ENCODE measurements at regions not wholly inside any gene's neighbourhood (a gene's known extent, or its start where the extent isn't known, plus 50 kb on each side); places are given as distances from the start of the nearest gene placed in this dataset.

DNA sequence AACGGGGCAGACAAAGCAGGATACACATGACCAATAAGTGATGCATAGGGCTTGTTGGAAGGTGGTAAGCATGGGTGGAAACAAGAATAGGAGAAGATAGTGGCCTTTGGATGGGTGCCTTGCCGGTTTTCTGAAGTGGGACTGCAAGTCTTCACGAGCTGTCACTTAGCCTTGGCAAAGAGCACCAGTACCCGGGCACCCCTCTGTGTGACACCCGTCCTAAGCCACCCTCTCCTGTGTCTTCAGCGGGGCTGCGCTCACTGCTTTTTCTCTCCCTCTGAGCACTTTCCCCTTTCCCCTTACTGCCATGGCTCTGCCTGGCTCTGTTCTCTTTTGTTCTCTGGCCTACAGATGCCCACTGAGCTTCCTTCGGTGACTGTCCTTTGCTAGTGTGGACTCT lies 399.7 kb upstream of the MKI67 start:
- Histone ChIP-seq H3K79me2 (replicated peaks; ENCODE audit: insufficient read depth, low read length) (no peaks in the 10 kb centered on the region), H3K9ac (ENCODE audit: low read length) (no peak overlapping the region), H3K27ac (ENCODE audit: low read length) (no peak overlapping the region), H4K20me1 (ENCODE audit: insufficient read depth) (no peaks in the 10 kb centered on the region), H2AFZ (ENCODE audit: low read depth, low read length) (no peak overlapping the region), H3F3A (ENCODE audit: insufficient read depth, low read length, poor library complexity, severe bottlenecking) (no peaks in the 10 kb centered on the region), H3K4me2 (ENCODE audit: low read length) (no peak overlapping the region), H3K9me2 (ENCODE audit: insufficient read depth, low read length) (no peaks in the 10 kb centered on the region), H3K36me3 (ENCODE audit: insufficient read depth, low read length) (no peaks in the 10 kb centered on the region), H3K4me3 (ENCODE audit: low read length) (no peak overlapping the region), H3K27me3 (ENCODE audit: insufficient read depth, low read depth, low read length) (no peaks in the 10 kb centered on the region), H3K9me3 (ENCODE audit: low read length) (no peaks in the 10 kb centered on the region)
- TF ChIP-seq EP300 (conservative IDR thresholded peaks at IDR 0.05; ENCODE audit: poor library complexity, severe bottlenecking): no peak

DNA sequence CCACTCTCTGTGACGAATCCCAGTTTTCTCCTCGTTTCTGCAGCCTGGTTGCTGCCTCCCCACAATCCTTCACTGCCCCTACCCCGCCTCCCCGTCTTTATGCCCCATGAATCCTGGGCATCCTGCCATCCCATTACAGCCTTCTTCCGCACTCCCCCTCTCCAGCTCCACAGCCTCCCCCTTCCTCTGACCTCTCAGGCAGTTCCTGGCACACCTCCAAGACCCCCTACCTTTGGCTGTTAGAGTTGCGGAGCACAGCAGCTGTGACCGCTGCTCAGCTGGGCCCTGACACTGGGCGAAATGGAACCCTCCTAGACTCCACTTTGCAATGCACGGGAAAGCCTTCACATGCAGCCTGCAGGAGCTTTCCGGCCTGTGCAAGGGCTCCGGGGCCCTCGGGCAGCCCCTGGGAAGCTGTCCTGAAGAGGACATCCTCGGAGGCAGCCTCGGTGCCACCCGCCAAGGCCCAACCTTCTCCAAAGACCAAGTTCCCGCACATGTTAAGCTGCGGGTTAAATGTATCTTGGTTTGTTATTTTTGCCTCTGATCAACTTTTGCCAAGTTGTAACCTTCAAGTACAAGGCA lies 400.7 kb upstream of the MKI67 start:
- Histone ChIP-seq H3F3A (ENCODE audit: insufficient read depth, low read length, poor library complexity, severe bottlenecking) (no peaks in the 10 kb centered on the region), H3K9ac (ENCODE audit: low read length) (no peak overlapping the region), H3K9me3 (ENCODE audit: low read length) (no peaks in the 10 kb centered on the region), H3K79me2 (replicated peaks; ENCODE audit: insufficient read depth, low read length) (no peaks in the 10 kb centered on the region), H3K4me3 (ENCODE audit: low read length) (no peak overlapping the region), H2AFZ (ENCODE audit: low read depth, low read length) (no peak overlapping the region), H4K20me1 (ENCODE audit: insufficient read depth) (no peaks in the 10 kb centered on the region), H3K4me2 (ENCODE audit: low read length) (no peak overlapping the region), H3K27ac (ENCODE audit: low read length) (no peak overlapping the region), H3K9me2 (ENCODE audit: insufficient read depth, low read length) (no peaks in the 10 kb centered on the region), H3K36me3 (ENCODE audit: insufficient read depth, low read length) (no peaks in the 10 kb centered on the region), H3K27me3 (ENCODE audit: insufficient read depth, low read depth, low read length) (no peaks in the 10 kb centered on the region)
- TF ChIP-seq, protein P1, sequence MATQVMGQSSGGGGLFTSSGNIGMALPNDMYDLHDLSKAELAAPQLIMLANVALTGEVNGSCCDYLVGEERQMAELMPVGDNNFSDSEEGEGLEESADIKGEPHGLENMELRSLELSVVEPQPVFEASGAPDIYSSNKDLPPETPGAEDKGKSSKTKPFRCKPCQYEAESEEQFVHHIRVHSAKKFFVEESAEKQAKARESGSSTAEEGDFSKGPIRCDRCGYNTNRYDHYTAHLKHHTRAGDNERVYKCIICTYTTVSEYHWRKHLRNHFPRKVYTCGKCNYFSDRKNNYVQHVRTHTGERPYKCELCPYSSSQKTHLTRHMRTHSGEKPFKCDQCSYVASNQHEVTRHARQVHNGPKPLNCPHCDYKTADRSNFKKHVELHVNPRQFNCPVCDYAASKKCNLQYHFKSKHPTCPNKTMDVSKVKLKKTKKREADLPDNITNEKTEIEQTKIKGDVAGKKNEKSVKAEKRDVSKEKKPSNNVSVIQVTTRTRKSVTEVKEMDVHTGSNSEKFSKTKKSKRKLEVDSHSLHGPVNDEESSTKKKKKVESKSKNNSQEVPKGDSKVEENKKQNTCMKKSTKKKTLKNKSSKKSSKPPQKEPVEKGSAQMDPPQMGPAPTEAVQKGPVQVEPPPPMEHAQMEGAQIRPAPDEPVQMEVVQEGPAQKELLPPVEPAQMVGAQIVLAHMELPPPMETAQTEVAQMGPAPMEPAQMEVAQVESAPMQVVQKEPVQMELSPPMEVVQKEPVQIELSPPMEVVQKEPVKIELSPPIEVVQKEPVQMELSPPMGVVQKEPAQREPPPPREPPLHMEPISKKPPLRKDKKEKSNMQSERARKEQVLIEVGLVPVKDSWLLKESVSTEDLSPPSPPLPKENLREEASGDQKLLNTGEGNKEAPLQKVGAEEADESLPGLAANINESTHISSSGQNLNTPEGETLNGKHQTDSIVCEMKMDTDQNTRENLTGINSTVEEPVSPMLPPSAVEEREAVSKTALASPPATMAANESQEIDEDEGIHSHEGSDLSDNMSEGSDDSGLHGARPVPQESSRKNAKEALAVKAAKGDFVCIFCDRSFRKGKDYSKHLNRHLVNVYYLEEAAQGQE (IDR thresholded peaks at IDR 0.05; ENCODE audit: borderline replicate concordance): no peak

DNA sequence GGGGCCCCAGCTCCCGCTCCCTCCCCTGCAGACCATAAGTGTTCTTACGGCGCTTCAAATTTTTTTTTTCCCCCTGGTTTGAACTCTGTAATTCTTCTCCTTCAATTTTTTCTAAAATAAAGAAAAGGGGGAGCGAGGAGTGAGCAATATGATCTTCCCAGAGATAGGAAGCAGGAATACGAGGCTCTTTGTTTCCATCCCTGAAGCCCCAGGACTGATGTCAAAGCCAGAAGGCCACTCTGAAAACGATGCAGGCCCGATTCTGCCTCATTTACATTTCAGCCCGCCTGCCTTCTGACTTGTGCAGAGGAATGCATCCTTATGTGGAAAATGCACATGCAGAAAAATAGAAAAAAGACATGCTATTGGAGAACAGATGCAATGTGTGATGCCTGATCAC lies 401.5 kb upstream of the MKI67 start:
- no peak overlapping the region for H2AFZ ChIP-seq (ENCODE audit: low read depth, low read length)
- no peak overlapping the region for H3K4me2 ChIP-seq (ENCODE audit: low read length)

More for the DNA sequence above, 401.5 kb upstream of the MKI67 start:
- TF ChIP-seq, protein P1 (IDR thresholded peaks at IDR 0.05; ENCODE audit: borderline replicate concordance): no peak
- TF ChIP-seq EP300 (conservative IDR thresholded peaks at IDR 0.05; ENCODE audit: poor library complexity, severe bottlenecking) (no peak), RAD21 (conservative IDR thresholded peaks at IDR 0.05) (no peak), MXI1 (conservative IDR thresholded peaks at IDR 0.05; ENCODE audit: poor library complexity, severe bottlenecking) (no peak), SMC3 (conservative IDR thresholded peaks at IDR 0.05; ENCODE audit: poor library complexity) (no peak), TAF1 (IDR thresholded peaks at IDR 0.05; ENCODE audit: low read depth) (no peak), POLR2AphosphoS5 (IDR thresholded peaks at IDR 0.05) (no peak), EZH2 (IDR thresholded peaks at IDR 0.05; ENCODE audit: borderline replicate concordance, insufficient read depth, low read length, poor library complexity, severe bottlenecking) (no peak)
- TF ChIP-seq, protein P2, sequence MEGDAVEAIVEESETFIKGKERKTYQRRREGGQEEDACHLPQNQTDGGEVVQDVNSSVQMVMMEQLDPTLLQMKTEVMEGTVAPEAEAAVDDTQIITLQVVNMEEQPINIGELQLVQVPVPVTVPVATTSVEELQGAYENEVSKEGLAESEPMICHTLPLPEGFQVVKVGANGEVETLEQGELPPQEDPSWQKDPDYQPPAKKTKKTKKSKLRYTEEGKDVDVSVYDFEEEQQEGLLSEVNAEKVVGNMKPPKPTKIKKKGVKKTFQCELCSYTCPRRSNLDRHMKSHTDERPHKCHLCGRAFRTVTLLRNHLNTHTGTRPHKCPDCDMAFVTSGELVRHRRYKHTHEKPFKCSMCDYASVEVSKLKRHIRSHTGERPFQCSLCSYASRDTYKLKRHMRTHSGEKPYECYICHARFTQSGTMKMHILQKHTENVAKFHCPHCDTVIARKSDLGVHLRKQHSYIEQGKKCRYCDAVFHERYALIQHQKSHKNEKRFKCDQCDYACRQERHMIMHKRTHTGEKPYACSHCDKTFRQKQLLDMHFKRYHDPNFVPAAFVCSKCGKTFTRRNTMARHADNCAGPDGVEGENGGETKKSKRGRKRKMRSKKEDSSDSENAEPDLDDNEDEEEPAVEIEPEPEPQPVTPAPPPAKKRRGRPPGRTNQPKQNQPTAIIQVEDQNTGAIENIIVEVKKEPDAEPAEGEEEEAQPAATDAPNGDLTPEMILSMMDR (IDR thresholded peaks at IDR 0.05; ENCODE audit: poor library complexity, severe bottlenecking): no peak
- Histone ChIP-seq H3F3A (ENCODE audit: insufficient read depth, low read length, poor library complexity, severe bottlenecking) (no peaks in the 10 kb centered on the region), H3K27ac (ENCODE audit: low read length) (no peak overlapping the region), H3K27me3 (ENCODE audit: insufficient read depth, low read depth, low read length) (no peaks in the 10 kb centered on the region), H3K9me3 (ENCODE audit: low read length) (no peaks in the 10 kb centered on the region), H4K20me1 (ENCODE audit: insufficient read depth) (no peaks in the 10 kb centered on the region), H3K36me3 (ENCODE audit: insufficient read depth, low read length) (no peaks in the 10 kb centered on the region), H3K9ac (ENCODE audit: low read length) (no peak overlapping the region), H3K9me2 (ENCODE audit: insufficient read depth, low read length) (no peaks in the 10 kb centered on the region), H3K79me2 (replicated peaks; ENCODE audit: insufficient read depth, low read length) (no peaks in the 10 kb centered on the region), H3K4me3 (ENCODE audit: low read length) (no peak overlapping the region)
